Thoracic aorta (tissue), 2 donors: ENCODE measurements at regions not wholly inside any gene's neighbourhood (a gene's known extent, or its start where the extent isn't known, plus 50 kb on each side); places are given as distances from the start of the nearest gene placed in this dataset.
"Not testable (repeated sequence)": the region's sequence is repeated elsewhere in the genome, so short reads cannot be mapped to it uniquely, and the experiment has no call there.

Experiments
- ATAC-seq: fragments of 150-250 bp; one replicate; pipeline ENCODE4 v1.8.0; 2017; ENCODE audit warnings: low read depth; ENCODE audit not compliant: insufficient number of reproducible peaks, low FRiP score
- DNase-seq: peaks from one replicate; pipeline ENCODE4 v3.0.0-alpha.2; 2020; ENCODE audit warnings: low spot score
- H3K27ac ChIP-seq, 2 donors: fragments of 200-600 bp; sonication (generic); 1 replicate in 1 of 2; 2 replicates in 1 of 2; pipeline ENCODE4 v1.5.1; 2016; ENCODE audit warnings: mild to moderate bottlenecking in 2 of 2, moderate library complexity in 2 of 2
- H3K27me3 ChIP-seq: fragments of 200-600 bp; sonication (generic); replicated peaks from 2 replicates; pipeline ENCODE4 v1.6.0; 2016; ENCODE audit warnings: mild to moderate bottlenecking; ENCODE audit not compliant: insufficient read depth
- H3K36me3 ChIP-seq: fragments of 200-600 bp; sonication (generic); one replicate; pipeline ENCODE4 v1.5.1; 2016
- H3K4me1 ChIP-seq, 2 donors: fragments of 200-600 bp; sonication (generic); 1 replicate in 1 of 2; 2 replicates in 1 of 2; pipeline versions ENCODE4 v1.5.1 to v1.6.0; 2016; ENCODE audit warnings: low read depth in 2 of 2, mild to moderate bottlenecking in 1 of 2; ENCODE audit not compliant: control insufficient read depth in 1 of 2
- H3K4me3 ChIP-seq: fragments of 200-600 bp; sonication (generic); 2 replicates; pipeline ENCODE4 v1.5.1; 2016; ENCODE audit warnings: mild to moderate bottlenecking
- H3K9me3 ChIP-seq: fragments of 200-600 bp; sonication (generic); 2 replicates; pipeline ENCODE4 v1.5.1; 2016
- TF ChIP-seq, protein P1 (sequence below): fragments of 200-600 bp; sonication (generic); IDR thresholded peaks from one replicate; pipeline ENCODE4 v1.5.1; 2019; ENCODE audit warnings: antibody characterized with exemption

- Histone ChIP-seq H3K36me3 (no peaks in the 10 kb centered on the region), H3K27ac (no peak overlapping the region), H3K4me3 (no peak overlapping the region), H3K27me3 (no peaks in the 10 kb centered on the region), H3K9me3 (no peaks in the 10 kb centered on the region), H3K4me1 (no peaks in the 10 kb centered on the region)
- ATAC-seq (no peak), DNase-seq (no peak)
- TF ChIP-seq, protein P1, sequence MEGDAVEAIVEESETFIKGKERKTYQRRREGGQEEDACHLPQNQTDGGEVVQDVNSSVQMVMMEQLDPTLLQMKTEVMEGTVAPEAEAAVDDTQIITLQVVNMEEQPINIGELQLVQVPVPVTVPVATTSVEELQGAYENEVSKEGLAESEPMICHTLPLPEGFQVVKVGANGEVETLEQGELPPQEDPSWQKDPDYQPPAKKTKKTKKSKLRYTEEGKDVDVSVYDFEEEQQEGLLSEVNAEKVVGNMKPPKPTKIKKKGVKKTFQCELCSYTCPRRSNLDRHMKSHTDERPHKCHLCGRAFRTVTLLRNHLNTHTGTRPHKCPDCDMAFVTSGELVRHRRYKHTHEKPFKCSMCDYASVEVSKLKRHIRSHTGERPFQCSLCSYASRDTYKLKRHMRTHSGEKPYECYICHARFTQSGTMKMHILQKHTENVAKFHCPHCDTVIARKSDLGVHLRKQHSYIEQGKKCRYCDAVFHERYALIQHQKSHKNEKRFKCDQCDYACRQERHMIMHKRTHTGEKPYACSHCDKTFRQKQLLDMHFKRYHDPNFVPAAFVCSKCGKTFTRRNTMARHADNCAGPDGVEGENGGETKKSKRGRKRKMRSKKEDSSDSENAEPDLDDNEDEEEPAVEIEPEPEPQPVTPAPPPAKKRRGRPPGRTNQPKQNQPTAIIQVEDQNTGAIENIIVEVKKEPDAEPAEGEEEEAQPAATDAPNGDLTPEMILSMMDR = no peak
These were observed 72.6 kb upstream of the CLDN5 start for GRCh38 chr22:19596680-19597398.

- Histone ChIP-seq H3K4me1 (no peaks in the 10 kb centered on the region), H3K36me3 (no peaks in the 10 kb centered on the region), H3K4me3 (no peak overlapping the region), H3K27me3 (no peaks in the 10 kb centered on the region), H3K9me3 (no peaks in the 10 kb centered on the region), H3K27ac (no peak overlapping the region)
- no peak for ATAC-seq
- no peak for DNase-seq
- TF ChIP-seq, protein P1 = no peak
These were observed 73.2 kb upstream of the CLDN5 start for GRCh38 chr22:19597399-19597735.

GRCh38 chr22:19598054-19598855, 74.0 kb upstream of the CLDN5 start:
- Histone ChIP-seq H3K4me1 (no peaks in the 10 kb centered on the region), H3K27me3 (no peaks in the 10 kb centered on the region), H3K36me3 (no peaks in the 10 kb centered on the region), H3K9me3 (no peaks in the 10 kb centered on the region), H3K4me3 (no peak overlapping the region), H3K27ac (no peak overlapping the region)
- TF ChIP-seq, protein P1 = no peak
- DNase-seq (no peak), ATAC-seq (no peak)

DNA sequence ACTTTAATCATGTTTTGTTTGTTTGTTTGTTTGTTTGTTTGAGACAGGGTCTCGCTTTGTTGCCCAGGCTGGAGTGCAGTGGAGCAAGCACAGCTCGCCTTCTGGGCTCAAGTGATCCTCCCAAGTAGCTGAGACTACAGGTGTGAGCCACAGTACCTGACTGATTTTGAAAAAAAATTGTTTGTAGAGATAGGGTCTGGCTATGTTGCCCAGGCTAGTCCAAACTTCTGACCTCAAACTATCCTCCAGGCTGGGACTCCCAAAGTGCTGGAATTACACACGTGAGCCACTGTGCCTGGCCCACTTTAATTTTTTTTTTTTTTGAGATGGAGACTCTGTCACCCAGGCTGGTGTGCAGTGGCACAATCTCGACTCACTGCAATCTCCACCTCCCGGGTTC, 74.8 kb upstream of the CLDN5 start:
- ATAC-seq (no peak), DNase-seq (no peak)
- no peak overlapping the region for H3K27ac ChIP-seq
- H3K36me3 ChIP-seq = no peaks in the 10 kb centered on the region
- H3K9me3 ChIP-seq = no peaks in the 10 kb centered on the region
- H3K4me3 ChIP-seq = no peak overlapping the region
- H3K27me3 ChIP-seq = no peaks in the 10 kb centered on the region
- no peaks in the 10 kb centered on the region for H3K4me1 ChIP-seq
- TF ChIP-seq, protein P1 = no peak

GRCh38 chr22:19599626-19600243, 75.5 kb upstream of the CLDN5 start:
- DNase-seq (no peak), ATAC-seq (no peak)
- no peaks in the 10 kb centered on the region for H3K36me3 ChIP-seq
- no peak overlapping the region for H3K4me3 ChIP-seq
- H3K27me3 ChIP-seq = no peaks in the 10 kb centered on the region
- H3K9me3 ChIP-seq = no peaks in the 10 kb centered on the region
- TF ChIP-seq, protein P1 = no peak
- no peak overlapping the region for H3K27ac ChIP-seq
- H3K4me1 ChIP-seq = no peaks in the 10 kb centered on the region

DNA sequence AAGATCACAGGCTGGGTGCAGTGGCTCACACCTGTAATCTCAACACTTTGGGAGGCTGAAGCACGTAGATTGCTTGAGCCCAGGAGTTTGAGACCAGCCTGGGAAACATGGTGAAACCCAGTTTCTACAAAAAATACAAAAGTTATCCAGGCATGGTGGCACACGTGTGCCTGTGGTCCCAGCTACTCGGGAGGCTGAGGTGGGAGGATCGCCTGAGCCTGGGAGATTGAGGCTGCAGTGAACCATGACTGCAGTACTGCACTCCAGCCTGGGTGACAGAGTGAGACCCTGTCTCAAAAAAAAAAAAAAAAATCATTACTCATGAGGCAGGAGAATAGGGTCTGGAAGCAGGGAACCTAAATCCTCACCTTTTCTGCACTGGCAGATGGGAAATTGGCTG, 79.1 kb upstream of the CLDN5 start:
- H3K4me3 ChIP-seq, DNase-seq, H3K9me3 ChIP-seq, H3K27ac ChIP-seq, ATAC-seq, H3K4me1 ChIP-seq, H3K27me3 ChIP-seq, H3K36me3 ChIP-seq: not testable (repeated sequence)
